ENCODE measurements at regions not wholly inside any gene's neighbourhood (a gene's known extent, or its start where the extent isn't known, plus 50 kb on each side); places are given as distances from the start of the nearest gene placed in this dataset.

- TF ChIP-seq CTCF (IDR thresholded peaks at IDR 0.05): no peak
- TF ChIP-seq POLR2A (IDR thresholded peaks at IDR 0.05): no peak
Measured at GRCh38 chrX:82127228-82128123, 925.6 kb downstream of the SH3BGRL start.
